Tibial nerve (tissue), 4 donors: ENCODE measurements at regions not wholly inside any gene's neighbourhood (a gene's known extent, or its start where the extent isn't known, plus 50 kb on each side); places are given as distances from the start of the nearest gene placed in this dataset.

Source experiments
- CTCF ChIP-seq, 5 experiments: fragments of 200-600 bp in 3 of 5; fragments of 450-650 bp in 2 of 5; sonication (generic) in 3 of 5; IDR thresholded peaks; one replicate each; pipeline ENCODE4 v1.5.1; 2016 to 2019; ENCODE audit warnings: antibody characterized with exemption in 5 of 5, mild to moderate bottlenecking in 3 of 5, moderate library complexity in 2 of 5
- EP300 ChIP-seq, 2 donors: sonication (generic); formaldehyde crosslinking; IDR thresholded peaks; one replicate each; pipeline ENCODE4 v1.6.1; 2017; ENCODE audit warnings: antibody characterized with exemption in 2 of 2, mild to moderate bottlenecking in 1 of 2
- POLR2A ChIP-seq, 2 donors: fragments of 450-650 bp; IDR thresholded peaks; one replicate each; pipeline ENCODE4 v1.6.1; 2017; ENCODE audit warnings: antibody characterized with exemption in 2 of 2, mild to moderate bottlenecking in 2 of 2, moderate library complexity in 2 of 2

GRCh38 chr15:95869920-95870319 is 460.6 kb upstream of the NR2F2 start:
- TF ChIP-seq CTCF (IDR thresholded peaks at IDR 0.05) (no peak), EP300 (IDR thresholded peaks at IDR 0.05) (no peak), POLR2A (IDR thresholded peaks at IDR 0.05) (no peak)
